OCI-LY3 (cell line): ENCODE measurements at regions not wholly inside any gene's neighbourhood (a gene's known extent, or its start where the extent isn't known, plus 50 kb on each side); places are given as distances from the start of the nearest gene placed in this dataset.

Experiments used
- CTCF ChIP-seq: fragments of 200-600, 300-600 bp; sonication (generic); IDR thresholded peaks from 2 replicates; pipeline ENCODE4 v1.5.1; 2014; ENCODE audit warnings: antibody characterized with exemption, low read length, low read depth
- EZH2phosphoT487 ChIP-seq: fragments of 200-600 bp; shearing (Covaris generic); IDR thresholded peaks from 2 replicates; pipeline ENCODE4 v1.6.1; 2018; ENCODE audit warnings: antibody characterized with exemption, mixed run types, low read depth

DNA sequence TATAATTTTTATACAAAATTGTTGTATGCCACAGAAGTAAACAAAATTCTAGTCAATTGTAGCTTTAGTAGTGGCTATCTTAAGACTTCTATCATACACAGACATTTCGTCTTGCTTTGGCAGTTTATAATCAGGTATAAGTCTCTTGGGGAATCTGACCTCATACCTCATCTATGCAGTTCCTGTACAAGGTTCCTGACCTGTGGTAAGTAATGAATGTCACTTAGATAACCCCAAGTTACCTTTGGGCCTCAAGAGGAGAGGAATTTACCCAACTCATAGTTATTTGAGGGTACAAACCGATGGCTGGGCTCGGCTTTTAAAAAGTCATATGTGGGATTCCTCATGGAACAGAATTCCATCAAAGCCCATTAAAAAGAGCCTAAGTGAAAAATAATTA, 58.8 kb upstream of the UNC93A start:
- no peak for TF ChIP-seq CTCF
- TF ChIP-seq EZH2phosphoT487, result no peak
